ENCODE measurements at regions not wholly inside any gene's neighbourhood (a gene's known extent, or its start where the extent isn't known, plus 50 kb on each side); places are given as distances from the start of the nearest gene placed in this dataset.

DNA sequence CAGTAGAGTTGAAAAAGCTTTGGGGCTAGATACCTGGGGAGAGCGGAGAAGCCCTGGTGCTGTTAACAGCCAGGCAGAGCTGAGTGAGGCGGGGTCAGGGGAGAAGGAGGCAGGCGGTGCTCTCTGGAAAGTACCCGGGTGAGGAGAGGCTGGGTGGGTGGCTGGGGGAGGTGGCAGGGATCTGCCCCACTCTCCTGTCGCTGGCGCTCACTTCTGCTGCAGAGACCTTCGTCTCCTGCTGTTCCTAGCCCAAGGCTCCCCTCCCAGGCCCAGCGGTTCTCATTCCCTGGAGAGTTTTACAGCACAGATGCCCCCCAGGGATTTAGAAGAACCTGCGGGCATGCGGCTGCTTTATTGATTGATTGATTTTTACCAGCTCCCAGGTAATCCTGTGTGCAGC lies 302.8 kb downstream of the IRF8 start:
- intact Hi-C loops (cut with micrococcal nuclease) (no loop called here), dilution Hi-C loops (cut with MboI; ENCODE audit: extremely low pct_ligation_motif_present, low sequenced_read_pairs) (no loop called here)
- DNase-seq (ENCODE audit: low read depth, low spot score) (no peak), FAIRE-seq (no peak)
- Histone ChIP-seq H3K79me2 (ENCODE audit: control insufficient read depth, insufficient read depth, low read length) (no peaks in the 10 kb centered on the region), H3K27me3 (ENCODE audit: control insufficient read depth in 2 of 2, insufficient read depth in 2 of 2, low read length in 2 of 2) (peaks cover 28% of the 10 kb centered on the region in 2 experiments), H3K36me3 (ENCODE audit: control insufficient read depth in 2 of 2, extremely low read depth in 1 of 2, insufficient read depth in 2 of 2, low read length in 2 of 2) (no peaks in the 10 kb centered on the region), H3K9me3 (replicated peaks; ENCODE audit: control insufficient read depth, insufficient read depth, low read length) (no peaks in the 10 kb centered on the region), H3K4me2 (ENCODE audit: insufficient read depth, low read length) (no peak overlapping the region), H4K20me1 (replicated peaks; ENCODE audit: control insufficient read depth, extremely low read depth, insufficient read depth, low read length) (no peaks in the 10 kb centered on the region), H3K27ac (ENCODE audit: insufficient read depth, low read depth, low read length) (no peak overlapping the region), H2AFZ (ENCODE audit: low read depth, low read length) (no peak overlapping the region), H3K9ac (replicated peaks; ENCODE audit: extremely low read depth, insufficient read depth, low read length) (no peak overlapping the region), H3K4me1 (ENCODE audit: control insufficient read depth, extremely low read depth, insufficient read depth, low read length) (no peaks in the 10 kb centered on the region), H3K4me3 (replicated peaks in 1 of 3; ENCODE audit: insufficient read depth in 1 of 3, low read depth in 1 of 3, low read length in 3 of 3) (no peak overlapping the region), H3K9me1 (replicated peaks; ENCODE audit: control insufficient read depth, extremely low read depth, insufficient read depth, low read length) (no peaks in the 10 kb centered on the region)
- POLR2A ChIA-PET, result no interaction called here
- CTCF ChIA-PET, result no interaction called here
- no TSS peak for BruUV-seq (replicated peaks)
- TF ChIP-seq MYC (IDR thresholded peaks at IDR 0.05; ENCODE audit: low read depth, low read length) (no peak), JUN (IDR thresholded peaks at IDR 0.05; ENCODE audit: borderline replicate concordance, insufficient read depth, insufficient read length, low read depth) (no peak), EZH2 (IDR thresholded peaks at IDR 0.05; ENCODE audit: borderline replicate concordance, low read depth, low read length, severe bottlenecking) (no peak), FOS (IDR thresholded peaks at IDR 0.05; ENCODE audit: borderline replicate concordance, insufficient read depth, low read length) (no peak), POLR2A (IDR thresholded peaks at IDR 0.05; ENCODE audit: low read depth, low read length) (no peak), CTCF (IDR thresholded peaks at IDR 0.05; ENCODE audit: extremely low read depth in 1 of 2, insufficient read depth in 1 of 2, low read depth in 1 of 2, low read length in 2 of 2) (no peak), POLR2AphosphoS5 (IDR thresholded peaks at IDR 0.05; ENCODE audit: insufficient read depth, low read depth, low read length) (no peak), GATA2 (IDR thresholded peaks at IDR 0.05; ENCODE audit: insufficient read depth, insufficient read length, low read depth, low read length) (no peak), MAX (IDR thresholded peaks at IDR 0.05; ENCODE audit: insufficient read depth, insufficient read length) (no peak)

Measured in endothelial cell of umbilical vein (primary cell).